MM.1S (cell line): ENCODE measurements at regions not wholly inside any gene's neighbourhood (a gene's known extent, or its start where the extent isn't known, plus 50 kb on each side); places are given as distances from the start of the nearest gene placed in this dataset.

Experiments used
- DNase-seq: peaks from one replicate; pipeline ENCODE4 v3.0.0-alpha.2; 2015
- H2AFZ ChIP-seq: fragments of 300-600 bp; sonication (generic); 2 replicates; pipeline ENCODE4 v1.6.0; 2016; ENCODE audit warnings: antibody characterized with exemption, low read length
- H3F3A ChIP-seq: fragments of 300-600 bp; sonication (generic); 2 replicates; pipeline ENCODE4 v1.6.1; 2016; ENCODE audit warnings: mild to moderate bottlenecking, antibody characterized with exemption, low read length, moderate library complexity, mixed read lengths; ENCODE audit not compliant: insufficient read depth
- H3K27ac ChIP-seq: fragments of 300-600 bp; sonication (generic); 2 replicates; pipeline ENCODE4 v1.5.1; 2016; ENCODE audit warnings: mild to moderate bottlenecking, low read length
- H3K27me3 ChIP-seq: fragments of 300-600 bp; sonication (generic); replicated peaks from 2 replicates; pipeline ENCODE4 v1.6.0; 2016; ENCODE audit warnings: low read length; ENCODE audit not compliant: insufficient read depth
- H3K36me3 ChIP-seq: fragments of 300-600 bp; sonication (generic); replicated peaks from 2 replicates; pipeline ENCODE4 v1.6.1; 2016; ENCODE audit warnings: mild to moderate bottlenecking, low read length, mixed read lengths; ENCODE audit not compliant: insufficient read depth
- H3K4me1 ChIP-seq: fragments of 300-600 bp; sonication (generic); 2 replicates; pipeline ENCODE4 v1.6.1; 2016; ENCODE audit warnings: low read length, mixed read lengths
- H3K4me2 ChIP-seq: fragments of 300-600 bp; sonication (generic); 2 replicates; pipeline ENCODE4 v1.6.0; 2016; ENCODE audit warnings: low read depth, low read length
- H3K4me3 ChIP-seq: fragments of 300-600 bp; sonication (generic); 2 replicates; pipeline ENCODE4 v1.5.1; 2016; ENCODE audit warnings: low read length, mixed read lengths
- H3K79me2 ChIP-seq: fragments of 300-600 bp; sonication (generic); 2 replicates; pipeline ENCODE4 v1.6.1; 2016; ENCODE audit warnings: mixed run types, low read length, mixed read lengths
- H3K9ac ChIP-seq: fragments of 300-600 bp; sonication (generic); 2 replicates; pipeline ENCODE4 v1.6.1; 2016; ENCODE audit warnings: low read length, mixed read lengths
- H3K9me2 ChIP-seq: fragments of 300-600 bp; sonication (generic); replicated peaks from 2 replicates; pipeline ENCODE4 v1.6.1; 2016; ENCODE audit warnings: mild to moderate bottlenecking, low read length, mixed read lengths; ENCODE audit not compliant: insufficient read depth
- H3K9me3 ChIP-seq: fragments of 300-600 bp; sonication (generic); replicated peaks from 2 replicates; pipeline ENCODE4 v1.6.1; 2016; ENCODE audit warnings: mild to moderate bottlenecking, low read length, mixed read lengths; ENCODE audit not compliant: insufficient read depth
- H4K20me1 ChIP-seq: fragments of 300-600 bp; sonication (generic); 2 replicates; pipeline ENCODE4 v1.6.1; 2016; ENCODE audit warnings: mild to moderate bottlenecking, low read length, moderate library complexity, mixed read lengths; ENCODE audit not compliant: insufficient read depth
- EZH2 ChIP-seq: fragments of 300-600 bp; sonication (generic); optimal IDR thresholded peaks from 2 replicates; pipeline ENCODE3; 2017; ENCODE audit warnings: low read depth, mild to moderate bottlenecking, antibody characterized with exemption, low read length, mixed read lengths
- EZH2phosphoT487 ChIP-seq: fragments of 300-600 bp; sonication (generic); IDR thresholded peaks from 2 replicates; pipeline ENCODE4 v1.6.1; 2018; ENCODE audit warnings: antibody characterized with exemption, low read length
- TF ChIP-seq, protein P1 (sequence below): fragments of 300-600 bp; sonication (generic); IDR thresholded peaks from 2 replicates; pipeline ENCODE4 v1.5.1; 2016; ENCODE audit warnings: antibody characterized with exemption, low read length, mixed read lengths

GRCh38 chr12:69026336-69026735, 93.4 kb upstream of the CPM start:
- Histone ChIP-seq H3K9ac (no peak overlapping the region), H3K36me3 (no peaks in the 10 kb centered on the region), H3K79me2 (no peaks in the 10 kb centered on the region), H3K4me3 (no peak overlapping the region), H3K9me3 (no peaks in the 10 kb centered on the region), H3K4me2 (no peak overlapping the region), H2AFZ (no peak overlapping the region), H3K27ac (no peak overlapping the region), H3K9me2 (no peaks in the 10 kb centered on the region), H3K27me3 (no peaks in the 10 kb centered on the region), H4K20me1 (no peaks in the 10 kb centered on the region), H3K4me1 (no peaks in the 10 kb centered on the region), H3F3A (no peaks in the 10 kb centered on the region)
- no peak for DNase-seq
- no peak for TF ChIP-seq EZH2
- no peak for TF ChIP-seq EZH2phosphoT487
- TF ChIP-seq, protein P1, sequence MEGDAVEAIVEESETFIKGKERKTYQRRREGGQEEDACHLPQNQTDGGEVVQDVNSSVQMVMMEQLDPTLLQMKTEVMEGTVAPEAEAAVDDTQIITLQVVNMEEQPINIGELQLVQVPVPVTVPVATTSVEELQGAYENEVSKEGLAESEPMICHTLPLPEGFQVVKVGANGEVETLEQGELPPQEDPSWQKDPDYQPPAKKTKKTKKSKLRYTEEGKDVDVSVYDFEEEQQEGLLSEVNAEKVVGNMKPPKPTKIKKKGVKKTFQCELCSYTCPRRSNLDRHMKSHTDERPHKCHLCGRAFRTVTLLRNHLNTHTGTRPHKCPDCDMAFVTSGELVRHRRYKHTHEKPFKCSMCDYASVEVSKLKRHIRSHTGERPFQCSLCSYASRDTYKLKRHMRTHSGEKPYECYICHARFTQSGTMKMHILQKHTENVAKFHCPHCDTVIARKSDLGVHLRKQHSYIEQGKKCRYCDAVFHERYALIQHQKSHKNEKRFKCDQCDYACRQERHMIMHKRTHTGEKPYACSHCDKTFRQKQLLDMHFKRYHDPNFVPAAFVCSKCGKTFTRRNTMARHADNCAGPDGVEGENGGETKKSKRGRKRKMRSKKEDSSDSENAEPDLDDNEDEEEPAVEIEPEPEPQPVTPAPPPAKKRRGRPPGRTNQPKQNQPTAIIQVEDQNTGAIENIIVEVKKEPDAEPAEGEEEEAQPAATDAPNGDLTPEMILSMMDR, result no peak

DNA sequence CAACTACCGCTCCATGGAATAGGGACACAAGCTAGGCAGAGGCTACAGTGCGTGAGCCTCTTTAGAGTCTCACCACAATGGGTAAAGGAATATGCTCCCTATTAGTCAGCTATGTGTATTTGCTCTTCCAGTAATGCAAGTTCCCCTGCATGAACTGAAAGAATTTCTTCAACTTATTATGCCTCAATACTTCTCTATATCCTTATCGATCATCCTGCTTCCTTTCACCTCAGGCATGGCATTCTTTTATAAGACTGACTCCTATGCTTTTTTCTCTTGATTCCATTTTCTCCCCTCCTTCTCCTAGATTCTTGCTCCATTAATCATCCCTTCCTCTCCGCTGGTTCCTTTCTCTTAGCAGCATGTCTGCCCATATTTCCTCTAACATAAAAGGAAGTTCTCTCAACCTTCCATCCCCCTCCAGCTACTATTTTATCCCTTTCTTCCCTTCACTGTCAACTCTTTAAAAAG, 94.5 kb upstream of the CPM start:
- TF ChIP-seq EZH2 (no peak), EZH2phosphoT487 (no peak)
- TF ChIP-seq, protein P1, result no peak
- Histone ChIP-seq H3K9me3 (no peaks in the 10 kb centered on the region), H3F3A (no peaks in the 10 kb centered on the region), H3K4me1 (no peaks in the 10 kb centered on the region), H3K79me2 (no peaks in the 10 kb centered on the region), H3K36me3 (no peaks in the 10 kb centered on the region), H3K27ac (no peak overlapping the region), H3K4me3 (no peak overlapping the region), H3K9me2 (no peaks in the 10 kb centered on the region), H3K9ac (no peak overlapping the region), H2AFZ (no peak overlapping the region), H4K20me1 (no peaks in the 10 kb centered on the region), H3K27me3 (no peaks in the 10 kb centered on the region), H3K4me2 (no peak overlapping the region)
- no peak for DNase-seq

- Histone ChIP-seq H3K4me3 (no peak overlapping the region), H3K36me3 (no peaks in the 10 kb centered on the region), H3K9ac (no peak overlapping the region), H3K27ac (no peak overlapping the region), H2AFZ (no peak overlapping the region), H3F3A (no peaks in the 10 kb centered on the region), H3K27me3 (no peaks in the 10 kb centered on the region), H3K9me3 (no peaks in the 10 kb centered on the region), H3K4me2 (no peak overlapping the region), H3K9me2 (no peaks in the 10 kb centered on the region), H3K4me1 (no peaks in the 10 kb centered on the region), H3K79me2 (no peaks in the 10 kb centered on the region), H4K20me1 (no peaks in the 10 kb centered on the region)
- TF ChIP-seq EZH2phosphoT487 (no peak), EZH2 (no peak)
- TF ChIP-seq, protein P1, result no peak
- no peak for DNase-seq
Observed at GRCh38 chr12:69028941-69029729, 96.2 kb upstream of the CPM start.
